GM21381 (cell line): ENCODE measurements at regions not wholly inside any gene's neighbourhood (a gene's known extent, or its start where the extent isn't known, plus 50 kb on each side); places are given as distances from the start of the nearest gene placed in this dataset.

Experiments used
- ATAC-seq: cut with Tn5 transposase; IDR thresholded peaks from one replicate; pipeline ENCODE4 v1.9.1; 2021; ENCODE audit warnings: mild to moderate bottlenecking, moderate library complexity; ENCODE audit not compliant: unreplicated experiment

DNA sequence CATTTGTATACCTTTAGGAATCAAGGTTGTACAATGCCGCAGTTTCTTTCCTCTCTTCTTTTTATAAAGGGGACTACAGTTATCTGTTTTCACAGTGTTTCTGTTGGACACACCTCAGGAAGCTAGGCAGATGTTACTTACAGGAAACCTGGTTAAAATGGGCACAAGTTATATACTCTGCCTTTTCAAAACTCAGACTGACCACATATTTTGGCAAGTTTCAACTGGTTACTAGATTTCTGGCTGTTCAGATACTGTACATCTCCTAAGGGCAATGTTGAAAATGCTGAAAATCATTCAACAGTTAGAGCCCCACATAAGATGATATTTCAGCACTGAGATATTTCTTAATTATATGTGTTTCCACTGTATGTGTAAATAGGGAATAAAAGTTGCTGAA lies 92.5 kb upstream of the SLC35B3 start:
- ATAC-seq = no peak

DNA sequence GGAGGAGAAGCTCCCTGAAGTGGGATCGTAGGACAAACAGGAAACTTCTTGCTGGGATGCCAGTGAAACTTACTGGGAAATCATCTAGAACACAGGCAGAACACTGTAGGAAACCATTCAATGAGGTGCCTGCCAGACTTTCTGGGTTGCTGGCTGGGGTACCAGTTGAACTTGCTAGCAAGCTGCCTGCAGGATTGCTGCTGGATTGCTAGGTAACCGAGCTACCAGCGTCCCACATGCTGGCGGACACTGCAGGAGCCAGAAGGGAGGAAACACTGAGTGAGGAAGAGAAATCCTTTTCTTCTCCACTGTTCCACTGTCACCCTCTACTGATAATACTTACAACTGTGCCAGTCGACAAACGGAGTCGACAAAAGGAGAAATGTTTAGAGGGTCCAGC lies 91.3 kb upstream of the SLC35B3 start:
- ATAC-seq = no peak

- no peak for ATAC-seq
Observed at GRCh38 chr6:8525370-8525769, 90.0 kb upstream of the SLC35B3 start.

- ATAC-seq = no peak
Observed at GRCh38 chr6:8513174-8513573, 77.8 kb upstream of the SLC35B3 start.

- ATAC-seq = no peak
Observed at GRCh38 chr6:8507286-8507685, 71.9 kb upstream of the SLC35B3 start.

DNA sequence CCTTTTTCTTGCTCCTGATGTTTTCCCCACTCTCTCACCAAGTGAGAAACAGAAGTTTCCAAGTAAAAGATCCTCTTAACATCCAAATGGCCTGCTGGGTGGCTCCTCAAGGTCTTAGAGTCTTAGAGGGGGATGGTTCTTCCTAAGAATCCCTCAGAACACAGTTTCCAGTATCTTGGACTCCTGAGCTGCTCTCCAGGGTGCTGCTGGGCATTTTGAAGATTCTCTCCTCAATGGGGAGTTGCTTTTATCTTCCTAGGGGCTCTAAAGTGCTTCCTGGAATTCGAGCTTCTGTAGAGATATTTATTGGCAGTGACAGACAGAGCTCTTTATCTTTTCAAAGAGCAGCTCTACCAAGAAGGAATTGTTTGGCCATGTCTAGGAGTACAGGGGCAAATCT lies 70.8 kb upstream of the SLC35B3 start:
- no peak for ATAC-seq

GRCh38 chr6:8499540-8499939 lies 64.2 kb upstream of the SLC35B3 start:
- ATAC-seq = no peak

GRCh38 chr6:8494730-8495129 lies 59.4 kb upstream of the SLC35B3 start:
- ATAC-seq = no peak

- ATAC-seq = no peak
Observed at GRCh38 chr6:8492536-8493133, 57.3 kb upstream of the SLC35B3 start.
